ENCODE measurements at regions not wholly inside any gene's neighbourhood (a gene's known extent, or its start where the extent isn't known, plus 50 kb on each side); places are given as distances from the start of the nearest gene placed in this dataset.

DNA sequence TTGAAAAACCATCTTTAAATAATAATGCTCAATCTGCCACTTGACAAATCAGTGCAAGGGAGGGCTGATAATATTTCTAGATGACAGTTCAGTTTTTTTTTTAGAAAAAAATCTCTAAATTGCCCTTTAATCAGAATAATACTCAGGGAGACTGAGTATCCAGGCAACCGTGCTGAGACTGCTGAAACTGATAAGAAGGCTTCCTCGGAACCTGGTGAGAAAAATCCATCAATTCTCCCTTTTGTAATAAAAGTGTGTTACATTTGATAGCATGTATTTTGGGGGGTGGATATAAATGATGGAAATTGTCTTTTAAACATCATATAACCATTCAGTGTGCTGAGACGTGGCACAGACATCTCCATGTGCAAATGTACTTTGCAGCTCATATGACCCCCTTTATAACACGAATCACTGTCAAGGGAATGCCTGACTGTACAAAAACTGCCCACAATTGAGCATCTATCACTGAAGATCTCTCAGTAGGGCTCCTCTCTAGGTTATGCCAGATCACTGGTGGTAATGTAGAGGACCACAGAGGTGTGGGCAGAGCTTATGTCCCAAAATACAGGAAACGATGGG is 491.1 kb upstream of the ADARB2 start:
- Histone ChIP-seq H2BK5ac (ENCODE audit: low read length) (no peak overlapping the region), H2BK12ac (ENCODE audit: low read length) (no peak overlapping the region), H3K4me2 (ENCODE audit: insufficient read depth, low read length, poor library complexity, severe bottlenecking) (no peak overlapping the region), H3K79me1 (ENCODE audit: low read depth, low read length) (no peaks in the 10 kb centered on the region), H3K27ac (replicated peaks; ENCODE audit: low read length) (no peak overlapping the region), H3K4ac (ENCODE audit: low read length) (no peak overlapping the region), H3K23ac (ENCODE audit: low read depth, low read length, poor library complexity) (no peak overlapping the region), H3K14ac (ENCODE audit: low read length) (no peak overlapping the region), H2AK5ac (ENCODE audit: low read depth, low read length) (no peak overlapping the region), H3K27me3 (ENCODE audit: control insufficient read depth in 3 of 3, insufficient read depth in 3 of 3, low read depth in 1 of 3, low read length in 3 of 3) (no peaks in the 10 kb centered on the region), H3K4me1 (ENCODE audit: control insufficient read depth in 2 of 2, insufficient read depth in 1 of 2, low read depth in 1 of 2, low read length in 2 of 2) (no peaks in the 10 kb centered on the region), H2BK15ac (ENCODE audit: low read length) (no peak overlapping the region), H4K8ac (ENCODE audit: low read depth, low read length) (no peak overlapping the region), H3K4me3 (ENCODE audit: low read length in 2 of 2) (no peak overlapping the region), H3K18ac (ENCODE audit: low read length) (no peak overlapping the region), H3K36me3 (replicated peaks in 1 of 2; ENCODE audit: control insufficient read depth in 2 of 2, insufficient read depth in 2 of 2, low read length in 2 of 2) (no peaks in the 10 kb centered on the region), H2BK120ac (ENCODE audit: low read depth, low read length) (no peak overlapping the region), H4K91ac (ENCODE audit: low read depth, low read length, poor library complexity) (no peak overlapping the region), H3K9me3 (replicated peaks in 1 of 2; ENCODE audit: control insufficient read depth in 2 of 2, insufficient read depth in 1 of 2, low read depth in 1 of 2, low read length in 2 of 2) (no peaks in the 10 kb centered on the region), H3K9ac (ENCODE audit: low read depth, low read length, poor library complexity) (no peak overlapping the region), H2AFZ (ENCODE audit: low read length) (no peak overlapping the region)
- DNase-seq (ENCODE audit: low spot score) = no peak
- no CpG with 5 or more reads among the region's 5 CpGs for WGBS, 2 donors (ENCODE audit: extremely low coverage in 2 of 2, insufficient read length in 2 of 2, insufficient replicate concordance in 1 of 2)

DNA sequence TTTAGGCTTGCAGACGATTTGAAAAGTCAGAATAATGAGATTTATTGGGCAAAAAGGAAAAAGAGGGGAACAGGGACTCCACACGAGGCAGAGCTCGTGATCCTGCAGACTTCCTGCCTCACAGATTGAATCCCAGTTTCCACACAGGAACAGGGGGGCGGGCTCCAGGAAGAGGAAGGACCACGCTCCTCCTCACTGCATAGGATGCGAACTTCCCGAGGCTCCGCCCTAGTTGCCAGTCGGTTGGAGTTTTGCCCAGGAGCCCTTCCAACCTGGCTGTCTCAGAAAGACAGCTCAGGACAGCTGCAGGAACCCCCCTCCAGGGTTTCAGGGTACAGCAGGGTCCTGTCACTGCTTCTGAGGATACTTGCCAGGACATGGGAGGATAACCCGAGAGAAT is 488.3 kb upstream of the ADARB2 start:
- no peaks in the 10 kb centered on the region for H3K27me3 ChIP-seq (ENCODE audit: control insufficient read depth in 3 of 3, insufficient read depth in 3 of 3, low read depth in 1 of 3, low read length in 3 of 3)
- no peak overlapping the region for H3K4me2 ChIP-seq (ENCODE audit: insufficient read depth, low read length, poor library complexity, severe bottlenecking)
- DNase-seq (ENCODE audit: low spot score) = no peak
- no peak overlapping the region for H2AFZ ChIP-seq (ENCODE audit: low read length)
- WGBS, 2 donors (ENCODE audit: extremely low coverage in 2 of 2, insufficient read length in 2 of 2, insufficient replicate concordance in 1 of 2) = no CpG with 5 or more reads among the region's 10 CpGs
- H3K9ac ChIP-seq (ENCODE audit: low read depth, low read length, poor library complexity) = no peak overlapping the region
- H3K18ac ChIP-seq (ENCODE audit: low read length) = no peak overlapping the region
- H3K4me3 ChIP-seq (ENCODE audit: low read length in 2 of 2) = no peak overlapping the region
- H3K36me3 ChIP-seq (replicated peaks in 1 of 2; ENCODE audit: control insufficient read depth in 2 of 2, insufficient read depth in 2 of 2, low read length in 2 of 2) = no peaks in the 10 kb centered on the region
- H3K9me3 ChIP-seq (replicated peaks in 1 of 2; ENCODE audit: control insufficient read depth in 2 of 2, insufficient read depth in 1 of 2, low read depth in 1 of 2, low read length in 2 of 2) = no peaks in the 10 kb centered on the region
- no peak overlapping the region for H3K4ac ChIP-seq (ENCODE audit: low read length)
- no peak overlapping the region for H4K8ac ChIP-seq (ENCODE audit: low read depth, low read length)
- no peak overlapping the region for H2BK15ac ChIP-seq (ENCODE audit: low read length)
- H3K27ac ChIP-seq (replicated peaks; ENCODE audit: low read length) = no peak overlapping the region
- no peak overlapping the region for H2BK12ac ChIP-seq (ENCODE audit: low read length)
- no peak overlapping the region for H3K23ac ChIP-seq (ENCODE audit: low read depth, low read length, poor library complexity)
- no peak overlapping the region for H3K14ac ChIP-seq (ENCODE audit: low read length)
- no peaks in the 10 kb centered on the region for H3K4me1 ChIP-seq (ENCODE audit: control insufficient read depth in 2 of 2, insufficient read depth in 1 of 2, low read depth in 1 of 2, low read length in 2 of 2)
- no peak overlapping the region for H4K91ac ChIP-seq (ENCODE audit: low read depth, low read length, poor library complexity)
- no peak overlapping the region for H2AK5ac ChIP-seq (ENCODE audit: low read depth, low read length)
- no peaks in the 10 kb centered on the region for H3K79me1 ChIP-seq (ENCODE audit: low read depth, low read length)
- no peak overlapping the region for H2BK120ac ChIP-seq (ENCODE audit: low read depth, low read length)
- no peak overlapping the region for H2BK5ac ChIP-seq (ENCODE audit: low read length)

DNA sequence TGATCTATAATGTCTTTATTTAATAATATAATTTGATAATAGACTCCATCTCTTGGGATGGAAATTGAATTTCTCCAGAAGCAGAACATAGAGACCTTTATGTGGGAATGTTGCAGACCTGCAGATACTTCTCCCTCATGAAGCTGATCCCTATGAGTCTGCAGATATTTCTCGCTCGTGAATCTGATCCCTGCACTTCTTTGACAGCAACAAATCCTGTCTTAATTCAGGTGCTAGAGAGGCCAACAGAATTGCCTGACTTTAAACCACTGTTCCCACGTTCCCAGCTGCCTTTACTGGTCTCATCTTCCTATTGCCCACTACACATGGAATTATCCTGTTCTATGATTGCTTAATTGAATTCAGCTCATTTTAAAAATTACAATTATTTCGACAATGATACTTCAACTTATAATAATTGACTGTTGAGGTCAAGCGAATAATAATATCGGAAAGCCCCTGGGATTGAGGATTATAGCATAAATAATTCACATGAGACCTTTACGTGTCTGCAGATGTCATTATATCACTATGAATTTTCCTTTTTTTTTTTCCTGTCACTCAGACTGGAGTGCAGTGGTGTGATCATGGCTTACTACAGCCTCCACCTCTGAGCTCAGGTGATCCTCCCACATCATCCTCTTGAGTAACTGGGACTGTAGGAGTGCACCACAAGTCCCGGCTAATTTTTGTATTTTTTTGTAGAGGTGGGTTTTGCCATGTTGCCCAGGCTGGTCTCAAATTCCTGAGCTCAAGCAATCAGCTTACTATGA is 486.4 kb upstream of the ADARB2 start:
- no peaks in the 10 kb centered on the region for H3K4me1 ChIP-seq (ENCODE audit: control insufficient read depth in 2 of 2, insufficient read depth in 1 of 2, low read depth in 1 of 2, low read length in 2 of 2)
- H3K9ac ChIP-seq (ENCODE audit: low read depth, low read length, poor library complexity) = no peak overlapping the region
- H3K4ac ChIP-seq (ENCODE audit: low read length) = no peak overlapping the region
- WGBS, 2 donors (ENCODE audit: extremely low coverage in 2 of 2, insufficient read length in 2 of 2, insufficient replicate concordance in 1 of 2) = no CpG with 5 or more reads among the region's 8 CpGs
- no peak overlapping the region for H4K91ac ChIP-seq (ENCODE audit: low read depth, low read length, poor library complexity)
- no peak overlapping the region for H2AFZ ChIP-seq (ENCODE audit: low read length)
- no peak for DNase-seq (ENCODE audit: low spot score)
- no peak overlapping the region for H2BK15ac ChIP-seq (ENCODE audit: low read length)
- no peaks in the 10 kb centered on the region for H3K36me3 ChIP-seq (replicated peaks in 1 of 2; ENCODE audit: control insufficient read depth in 2 of 2, insufficient read depth in 2 of 2, low read length in 2 of 2)
- H3K14ac ChIP-seq (ENCODE audit: low read length) = no peak overlapping the region
- no peaks in the 10 kb centered on the region for H3K9me3 ChIP-seq (replicated peaks in 1 of 2; ENCODE audit: control insufficient read depth in 2 of 2, insufficient read depth in 1 of 2, low read depth in 1 of 2, low read length in 2 of 2)
- H3K18ac ChIP-seq (ENCODE audit: low read length) = no peak overlapping the region
- H3K4me2 ChIP-seq (ENCODE audit: insufficient read depth, low read length, poor library complexity, severe bottlenecking) = no peak overlapping the region
- H2BK5ac ChIP-seq (ENCODE audit: low read length) = no peak overlapping the region
- no peak overlapping the region for H3K27ac ChIP-seq (replicated peaks; ENCODE audit: low read length)
- H3K79me1 ChIP-seq (ENCODE audit: low read depth, low read length) = no peaks in the 10 kb centered on the region
- no peak overlapping the region for H3K23ac ChIP-seq (ENCODE audit: low read depth, low read length, poor library complexity)
- no peak overlapping the region for H3K4me3 ChIP-seq (ENCODE audit: low read length in 2 of 2)
- H2AK5ac ChIP-seq (ENCODE audit: low read depth, low read length) = no peak overlapping the region
- H2BK12ac ChIP-seq (ENCODE audit: low read length) = no peak overlapping the region
- no peaks in the 10 kb centered on the region for H3K27me3 ChIP-seq (ENCODE audit: control insufficient read depth in 3 of 3, insufficient read depth in 3 of 3, low read depth in 1 of 3, low read length in 3 of 3)
- H2BK120ac ChIP-seq (ENCODE audit: low read depth, low read length) = no peak overlapping the region
- no peak overlapping the region for H4K8ac ChIP-seq (ENCODE audit: low read depth, low read length)

DNA sequence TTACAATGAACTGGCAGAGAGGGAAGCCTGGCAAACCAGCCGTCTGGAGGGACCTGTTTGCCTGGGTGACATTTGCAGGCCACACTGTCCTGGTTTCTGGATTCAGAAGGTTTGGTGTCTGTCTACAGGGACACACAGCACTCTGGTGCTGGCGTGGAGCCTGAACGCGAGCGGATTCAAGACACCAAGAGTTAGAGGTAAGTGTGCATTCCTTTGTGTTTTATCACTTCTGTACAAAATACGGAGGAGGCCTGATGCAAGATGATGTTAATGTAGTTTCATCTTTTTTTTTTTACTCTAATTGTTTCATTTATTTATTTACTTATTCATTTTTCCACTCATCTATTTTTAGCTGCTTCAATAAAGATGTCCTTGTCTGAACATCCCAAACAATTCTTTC is 485.3 kb upstream of the ADARB2 start:
- no peak overlapping the region for H3K4ac ChIP-seq (ENCODE audit: low read length)
- no peak overlapping the region for H2BK120ac ChIP-seq (ENCODE audit: low read depth, low read length)
- peaks cover 0 to under 1% of the 10 kb centered on the region in 2 donors for H3K4me1 ChIP-seq (ENCODE audit: control insufficient read depth in 2 of 2, insufficient read depth in 1 of 2, low read depth in 1 of 2, low read length in 2 of 2)
- H2BK12ac ChIP-seq (ENCODE audit: low read length) = no peak overlapping the region
- H3K79me1 ChIP-seq (ENCODE audit: low read depth, low read length) = no peaks in the 10 kb centered on the region
- no peak overlapping the region for H4K8ac ChIP-seq (ENCODE audit: low read depth, low read length)
- H3K27me3 ChIP-seq (ENCODE audit: control insufficient read depth in 3 of 3, insufficient read depth in 3 of 3, low read depth in 1 of 3, low read length in 3 of 3) = no peaks in the 10 kb centered on the region
- H3K36me3 ChIP-seq (replicated peaks in 1 of 2; ENCODE audit: control insufficient read depth in 2 of 2, insufficient read depth in 2 of 2, low read length in 2 of 2) = no peaks in the 10 kb centered on the region
- H3K9me3 ChIP-seq (replicated peaks in 1 of 2; ENCODE audit: control insufficient read depth in 2 of 2, insufficient read depth in 1 of 2, low read depth in 1 of 2, low read length in 2 of 2) = no peaks in the 10 kb centered on the region
- no peak overlapping the region for H4K91ac ChIP-seq (ENCODE audit: low read depth, low read length, poor library complexity)
- H2AFZ ChIP-seq (ENCODE audit: low read length) = no peak overlapping the region
- no peak overlapping the region for H3K23ac ChIP-seq (ENCODE audit: low read depth, low read length, poor library complexity)
- H3K27ac ChIP-seq (replicated peaks; ENCODE audit: low read length) = no peak overlapping the region
- no peak overlapping the region for H3K4me3 ChIP-seq (ENCODE audit: low read length in 2 of 2)
- H3K14ac ChIP-seq (ENCODE audit: low read length) = no peak overlapping the region
- no peak overlapping the region for H3K9ac ChIP-seq (ENCODE audit: low read depth, low read length, poor library complexity)
- no peak overlapping the region for H2BK5ac ChIP-seq (ENCODE audit: low read length)
- no peak overlapping the region for H2BK15ac ChIP-seq (ENCODE audit: low read length)
- H3K4me2 ChIP-seq (ENCODE audit: insufficient read depth, low read length, poor library complexity, severe bottlenecking) = no peak overlapping the region
- no peak for DNase-seq (ENCODE audit: low spot score)
- no CpG with 5 or more reads among the region's 6 CpGs for WGBS, 2 donors (ENCODE audit: extremely low coverage in 2 of 2, insufficient read length in 2 of 2, insufficient replicate concordance in 1 of 2)
- no peak overlapping the region for H2AK5ac ChIP-seq (ENCODE audit: low read depth, low read length)
- H3K18ac ChIP-seq (ENCODE audit: low read length) = no peak overlapping the region
